ENCODE measurements at regions not wholly inside any gene's neighbourhood (a gene's known extent, or its start where the extent isn't known, plus 50 kb on each side); places are given as distances from the start of the nearest gene placed in this dataset.

DNA sequence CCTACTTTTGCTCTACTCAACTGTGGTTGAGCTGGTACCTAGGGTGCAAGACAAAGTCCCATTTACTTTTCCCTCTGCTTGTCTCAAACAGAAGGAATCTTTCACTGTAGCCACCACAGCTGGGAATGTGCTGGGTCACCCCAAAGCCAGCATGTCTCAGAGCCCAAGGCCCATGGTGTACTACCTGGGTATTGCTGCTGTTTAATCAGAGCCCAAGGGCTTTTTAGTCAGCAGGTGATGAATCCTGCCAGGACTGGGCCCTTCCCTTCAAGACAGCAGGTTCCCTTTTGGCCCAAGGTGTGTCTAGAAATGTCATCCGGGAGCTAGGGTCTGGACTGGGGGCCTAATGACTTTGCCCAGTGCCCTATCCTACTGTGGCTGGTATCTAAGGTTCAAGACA, 249.8 kb downstream of the HDGFL1 start:
- H2AFZ ChIP-seq (ENCODE audit: low read depth, low read length), result no peak overlapping the region
- BruUV-seq (replicated peaks), result no TSS peak
- no peaks in the 10 kb centered on the region for H3K27me3 ChIP-seq (ENCODE audit: control insufficient read depth in 2 of 2, insufficient read depth in 2 of 2, low read length in 2 of 2)
- no peaks in the 10 kb centered on the region for H3K9me3 ChIP-seq (replicated peaks; ENCODE audit: control insufficient read depth, insufficient read depth, low read length)
- H4K20me1 ChIP-seq (replicated peaks; ENCODE audit: control insufficient read depth, extremely low read depth, insufficient read depth, low read length), result no peaks in the 10 kb centered on the region
- H3K4me1 ChIP-seq (ENCODE audit: control insufficient read depth, extremely low read depth, insufficient read depth, low read length), result no peaks in the 10 kb centered on the region
- H3K27ac ChIP-seq (ENCODE audit: insufficient read depth, low read depth, low read length), result no peak overlapping the region
- POLR2A ChIA-PET, result no interaction called here
- CTCF ChIA-PET, result no interaction called here
- no peak overlapping the region for H3K4me3 ChIP-seq (replicated peaks in 1 of 3; ENCODE audit: insufficient read depth in 1 of 3, low read depth in 1 of 3, low read length in 3 of 3)
- dilution Hi-C loops (cut with MboI; ENCODE audit: extremely low pct_ligation_motif_present, low sequenced_read_pairs), result no loop called here
- H3K36me3 ChIP-seq (ENCODE audit: control insufficient read depth in 2 of 2, extremely low read depth in 1 of 2, insufficient read depth in 2 of 2, low read length in 2 of 2), result no peaks in the 10 kb centered on the region
- FAIRE-seq (no peak), DNase-seq (ENCODE audit: low read depth, low spot score) (no peak)
- TF ChIP-seq POLR2A (IDR thresholded peaks at IDR 0.05; ENCODE audit: low read depth, low read length) (no peak), GATA2 (IDR thresholded peaks at IDR 0.05; ENCODE audit: insufficient read depth, insufficient read length, low read depth, low read length) (no peak), EZH2 (IDR thresholded peaks at IDR 0.05; ENCODE audit: borderline replicate concordance, low read depth, low read length, severe bottlenecking) (no peak), MYC (IDR thresholded peaks at IDR 0.05; ENCODE audit: low read depth, low read length) (no peak), FOS (IDR thresholded peaks at IDR 0.05; ENCODE audit: borderline replicate concordance, insufficient read depth, low read length) (no peak), MAX (IDR thresholded peaks at IDR 0.05; ENCODE audit: insufficient read depth, insufficient read length) (no peak), JUN (IDR thresholded peaks at IDR 0.05; ENCODE audit: borderline replicate concordance, insufficient read depth, insufficient read length, low read depth) (no peak), POLR2AphosphoS5 (IDR thresholded peaks at IDR 0.05; ENCODE audit: insufficient read depth, low read depth, low read length) (no peak)
- TF ChIP-seq, protein P1, sequence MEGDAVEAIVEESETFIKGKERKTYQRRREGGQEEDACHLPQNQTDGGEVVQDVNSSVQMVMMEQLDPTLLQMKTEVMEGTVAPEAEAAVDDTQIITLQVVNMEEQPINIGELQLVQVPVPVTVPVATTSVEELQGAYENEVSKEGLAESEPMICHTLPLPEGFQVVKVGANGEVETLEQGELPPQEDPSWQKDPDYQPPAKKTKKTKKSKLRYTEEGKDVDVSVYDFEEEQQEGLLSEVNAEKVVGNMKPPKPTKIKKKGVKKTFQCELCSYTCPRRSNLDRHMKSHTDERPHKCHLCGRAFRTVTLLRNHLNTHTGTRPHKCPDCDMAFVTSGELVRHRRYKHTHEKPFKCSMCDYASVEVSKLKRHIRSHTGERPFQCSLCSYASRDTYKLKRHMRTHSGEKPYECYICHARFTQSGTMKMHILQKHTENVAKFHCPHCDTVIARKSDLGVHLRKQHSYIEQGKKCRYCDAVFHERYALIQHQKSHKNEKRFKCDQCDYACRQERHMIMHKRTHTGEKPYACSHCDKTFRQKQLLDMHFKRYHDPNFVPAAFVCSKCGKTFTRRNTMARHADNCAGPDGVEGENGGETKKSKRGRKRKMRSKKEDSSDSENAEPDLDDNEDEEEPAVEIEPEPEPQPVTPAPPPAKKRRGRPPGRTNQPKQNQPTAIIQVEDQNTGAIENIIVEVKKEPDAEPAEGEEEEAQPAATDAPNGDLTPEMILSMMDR (IDR thresholded peaks at IDR 0.05; ENCODE audit: extremely low read depth in 1 of 2, insufficient read depth in 1 of 2, low read depth in 1 of 2, low read length in 2 of 2), result no peak
- H3K4me2 ChIP-seq (ENCODE audit: insufficient read depth, low read length), result no peak overlapping the region
- H3K79me2 ChIP-seq (ENCODE audit: control insufficient read depth, insufficient read depth, low read length), result no peaks in the 10 kb centered on the region
- no peaks in the 10 kb centered on the region for H3K9me1 ChIP-seq (replicated peaks; ENCODE audit: control insufficient read depth, extremely low read depth, insufficient read depth, low read length)
- intact Hi-C loops (cut with micrococcal nuclease), result no loop called here
- no peak overlapping the region for H3K9ac ChIP-seq (replicated peaks; ENCODE audit: extremely low read depth, insufficient read depth, low read length)
